Smooth muscle cell (in vitro differentiated cells): ENCODE measurements at regions not wholly inside any gene's neighbourhood (a gene's known extent, or its start where the extent isn't known, plus 50 kb on each side); places are given as distances from the start of the nearest gene placed in this dataset.

ENCODE experiments used
- DNase-seq: peaks from one replicate; lab custom pipeline; 2025; ENCODE audit not compliant: unreplicated experiment; lab: John Stamatoyannopoulos, UW
- H2AFZ ChIP-seq: fragments of 200-600 bp; sonication (generic); 2 replicates; pipeline ENCODE4 v1.6.0; 2016; ENCODE audit warnings: antibody characterized with exemption, low read depth, mild to moderate bottlenecking
- H3F3A ChIP-seq: fragments of 200-600 bp; sonication (generic); 2 replicates; pipeline ENCODE4 v1.6.0; 2017; ENCODE audit warnings: antibody characterized with exemption, low read depth
- H3K27ac ChIP-seq: fragments of 200-600 bp; sonication (generic); 2 replicates; pipeline ENCODE4 v1.5.1; 2016; ENCODE audit warnings: low read depth, mild to moderate bottlenecking
- H3K27me3 ChIP-seq: fragments of 200-600 bp; sonication (generic); 2 replicates; pipeline ENCODE4 v1.6.1; 2016; ENCODE audit warnings: low read depth, mild to moderate bottlenecking
- H3K36me3 ChIP-seq: fragments of 200-600 bp; sonication (generic); 2 replicates; pipeline ENCODE4 v1.5.1; 2016; ENCODE audit warnings: low read depth
- H3K4me1 ChIP-seq: fragments of 200-600 bp; sonication (generic); 2 replicates; pipeline ENCODE4 v1.5.1; 2016; ENCODE audit warnings: low read depth
- H3K4me2 ChIP-seq: fragments of 200-600 bp; sonication (generic); 2 replicates; pipeline ENCODE4 v1.6.0; 2016; ENCODE audit warnings: mild to moderate bottlenecking
- H3K4me3 ChIP-seq: fragments of 200-600 bp; sonication (generic); 2 replicates; pipeline ENCODE4 v1.5.1; 2016; ENCODE audit warnings: mild to moderate bottlenecking
- H3K79me2 ChIP-seq: fragments of 200-600 bp; sonication (generic); 2 replicates; pipeline ENCODE4 v1.6.0; 2016; ENCODE audit warnings: low read depth, mild to moderate bottlenecking
- H3K9ac ChIP-seq: fragments of 200-600 bp; sonication (generic); 2 replicates; pipeline ENCODE4 v1.6.0; 2016; ENCODE audit warnings: low read depth
- H3K9me3 ChIP-seq: fragments of 200-600 bp; sonication (generic); replicated peaks from 2 replicates; pipeline ENCODE4 v1.5.1; 2016; ENCODE audit warnings: low read depth
- H4K20me1 ChIP-seq: fragments of 200-600 bp; sonication (generic); 2 replicates; pipeline ENCODE4 v1.6.0; 2016; ENCODE audit warnings: low read depth
- CTCF ChIP-seq: fragments of 200-600 bp; sonication (generic); IDR thresholded peaks from 2 replicates; pipeline ENCODE4 v1.5.1; 2017; ENCODE audit warnings: borderline replicate concordance, mild to moderate bottlenecking, antibody characterized with exemption; ENCODE audit not compliant: insufficient read depth, poor library complexity, severe bottlenecking
- WGBS: methylation state at CpG from one replicate; pipeline ENCODE4 v1.1.7; 2016; ENCODE audit warnings: low lambda C conversion rate; 5-methylcytosine and 5-hydroxymethylcytosine counted together

GRCh38 chr7:17037356-17037755 lies 155.6 kb upstream of the AGR3 start:
- Histone ChIP-seq H3K4me3 (no peak overlapping the region), H4K20me1 (no peaks in the 10 kb centered on the region), H3K79me2 (no peaks in the 10 kb centered on the region), H3F3A (no peaks in the 10 kb centered on the region), H3K27me3 (no peaks in the 10 kb centered on the region), H3K36me3 (no peaks in the 10 kb centered on the region), H3K9ac (no peak overlapping the region), H3K27ac (no peak overlapping the region), H3K4me1 (peaks cover 4% of the 10 kb centered on the region), H3K4me2 (no peak overlapping the region), H3K9me3 (no peaks in the 10 kb centered on the region), H2AFZ (peak overlapping the region; percentile 62)
- no peak for TF ChIP-seq CTCF
- no peak for DNase-seq
- 90% methylated on average over 3 of the region's 3 CpGs for WGBS

GRCh38 chr7:17038160-17038782 lies 156.5 kb upstream of the AGR3 start:
- Histone ChIP-seq H3K27me3 (no peaks in the 10 kb centered on the region), H3F3A (no peaks in the 10 kb centered on the region), H3K79me2 (no peaks in the 10 kb centered on the region), H3K4me2 (peak overlapping the region; percentile 43), H3K27ac (peak overlapping the region; percentile 3), H3K4me1 (peaks cover 7% of the 10 kb centered on the region), H4K20me1 (no peaks in the 10 kb centered on the region), H3K9ac (no peak overlapping the region), H2AFZ (peak overlapping the region; percentile 62), H3K9me3 (no peaks in the 10 kb centered on the region), H3K4me3 (no peak overlapping the region), H3K36me3 (no peaks in the 10 kb centered on the region)
- DNase-seq, result no peak
- WGBS, result 66% methylated on average over 3 of the region's 3 CpGs
- no peak for TF ChIP-seq CTCF

GRCh38 chr7:17038783-17039170 lies 157.0 kb upstream of the AGR3 start:
- 54% methylated on average over 2 of the region's 2 CpGs for WGBS
- no peak for TF ChIP-seq CTCF
- H2AFZ ChIP-seq, result peak overlapping the region; percentile 62

GRCh38 chr7:17039372-17039771 lies 157.6 kb upstream of the AGR3 start:
- Histone ChIP-seq H3K79me2 (no peaks in the 10 kb centered on the region), H4K20me1 (no peaks in the 10 kb centered on the region), H3K9me3 (no peaks in the 10 kb centered on the region), H2AFZ (peak overlapping the region; percentile 62), H3K4me3 (no peak overlapping the region), H3K36me3 (no peaks in the 10 kb centered on the region), H3F3A (no peaks in the 10 kb centered on the region), H3K27me3 (no peaks in the 10 kb centered on the region), H3K9ac (no peak overlapping the region), H3K4me2 (no peak overlapping the region), H3K4me1 (peaks cover 7% of the 10 kb centered on the region), H3K27ac (peak overlapping the region; percentile 1)
- WGBS, result 94% methylated on average over 2 of the region's 2 CpGs
- no peak for TF ChIP-seq CTCF
- no peak for DNase-seq

More at GRCh38 chr7:17038783-17039170, 157.0 kb upstream of the AGR3 start:
- no peak for DNase-seq
- Histone ChIP-seq H3K4me3 (no peak overlapping the region), H3K36me3 (no peaks in the 10 kb centered on the region), H3K4me1 (peaks cover 7% of the 10 kb centered on the region), H3K4me2 (peak overlapping the region; percentile 43), H3K27me3 (no peaks in the 10 kb centered on the region), H3K27ac (peak overlapping the region; percentile 3), H3F3A (no peaks in the 10 kb centered on the region), H3K9me3 (no peaks in the 10 kb centered on the region), H4K20me1 (no peaks in the 10 kb centered on the region), H3K9ac (no peak overlapping the region), H3K79me2 (no peaks in the 10 kb centered on the region)
